ENCODE measurements at regions not wholly inside any gene's neighbourhood (a gene's known extent, or its start where the extent isn't known, plus 50 kb on each side); places are given as distances from the start of the nearest gene placed in this dataset.

DNA sequence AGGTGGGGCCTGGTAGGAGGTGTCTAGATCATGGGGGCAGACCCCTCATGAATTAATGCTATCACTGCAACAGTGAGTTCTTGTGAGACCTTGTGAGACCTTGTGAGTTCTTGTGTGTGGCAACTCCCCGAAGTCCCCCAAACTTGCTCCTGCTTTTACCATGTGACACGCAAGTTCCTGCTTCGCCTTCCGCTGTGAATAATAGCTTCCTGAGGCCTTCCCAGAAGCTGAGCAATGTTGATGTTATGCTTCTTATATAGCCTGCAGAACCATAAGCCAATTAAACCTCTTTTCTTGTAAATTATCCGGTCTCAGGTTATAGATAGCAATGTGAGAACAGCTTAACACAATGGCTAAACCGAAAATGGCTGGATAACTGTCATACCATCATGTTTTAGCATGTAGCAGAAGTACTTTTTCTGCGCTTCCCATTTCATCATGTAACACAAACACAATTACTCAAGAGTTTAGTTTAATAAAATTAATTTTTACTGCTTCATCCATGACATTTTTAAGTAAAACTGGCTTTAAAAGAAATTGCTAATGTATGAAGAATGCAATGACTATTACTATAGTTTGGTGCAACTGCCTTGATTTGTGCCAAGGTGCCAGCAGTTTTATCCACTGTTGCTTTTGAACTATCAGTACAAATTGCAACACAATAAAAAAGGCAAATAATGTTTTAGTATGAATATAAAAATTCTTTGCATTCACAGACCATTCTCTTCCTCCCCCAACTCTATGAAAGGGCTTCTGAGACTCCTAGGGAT lies 87.7 kb upstream of the TMEM168 start:
- DNase-seq (ENCODE audit: low read depth in 1 of 2, low spot score in 1 of 2), result no peak
- no peak overlapping the region for H3K27ac ChIP-seq (replicated peaks)
- no peak for TF ChIP-seq GABPA (IDR thresholded peaks at IDR 0.05; ENCODE audit: low read depth)
- TF ChIP-seq SPI1 (IDR thresholded peaks at IDR 0.05; ENCODE audit: borderline replicate concordance, low read depth), result no peak
- TF ChIP-seq, protein P1, sequence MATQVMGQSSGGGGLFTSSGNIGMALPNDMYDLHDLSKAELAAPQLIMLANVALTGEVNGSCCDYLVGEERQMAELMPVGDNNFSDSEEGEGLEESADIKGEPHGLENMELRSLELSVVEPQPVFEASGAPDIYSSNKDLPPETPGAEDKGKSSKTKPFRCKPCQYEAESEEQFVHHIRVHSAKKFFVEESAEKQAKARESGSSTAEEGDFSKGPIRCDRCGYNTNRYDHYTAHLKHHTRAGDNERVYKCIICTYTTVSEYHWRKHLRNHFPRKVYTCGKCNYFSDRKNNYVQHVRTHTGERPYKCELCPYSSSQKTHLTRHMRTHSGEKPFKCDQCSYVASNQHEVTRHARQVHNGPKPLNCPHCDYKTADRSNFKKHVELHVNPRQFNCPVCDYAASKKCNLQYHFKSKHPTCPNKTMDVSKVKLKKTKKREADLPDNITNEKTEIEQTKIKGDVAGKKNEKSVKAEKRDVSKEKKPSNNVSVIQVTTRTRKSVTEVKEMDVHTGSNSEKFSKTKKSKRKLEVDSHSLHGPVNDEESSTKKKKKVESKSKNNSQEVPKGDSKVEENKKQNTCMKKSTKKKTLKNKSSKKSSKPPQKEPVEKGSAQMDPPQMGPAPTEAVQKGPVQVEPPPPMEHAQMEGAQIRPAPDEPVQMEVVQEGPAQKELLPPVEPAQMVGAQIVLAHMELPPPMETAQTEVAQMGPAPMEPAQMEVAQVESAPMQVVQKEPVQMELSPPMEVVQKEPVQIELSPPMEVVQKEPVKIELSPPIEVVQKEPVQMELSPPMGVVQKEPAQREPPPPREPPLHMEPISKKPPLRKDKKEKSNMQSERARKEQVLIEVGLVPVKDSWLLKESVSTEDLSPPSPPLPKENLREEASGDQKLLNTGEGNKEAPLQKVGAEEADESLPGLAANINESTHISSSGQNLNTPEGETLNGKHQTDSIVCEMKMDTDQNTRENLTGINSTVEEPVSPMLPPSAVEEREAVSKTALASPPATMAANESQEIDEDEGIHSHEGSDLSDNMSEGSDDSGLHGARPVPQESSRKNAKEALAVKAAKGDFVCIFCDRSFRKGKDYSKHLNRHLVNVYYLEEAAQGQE (IDR thresholded peaks at IDR 0.05; ENCODE audit: insufficient replicate concordance, low read depth), result no peak
- TF ChIP-seq, protein P2, sequence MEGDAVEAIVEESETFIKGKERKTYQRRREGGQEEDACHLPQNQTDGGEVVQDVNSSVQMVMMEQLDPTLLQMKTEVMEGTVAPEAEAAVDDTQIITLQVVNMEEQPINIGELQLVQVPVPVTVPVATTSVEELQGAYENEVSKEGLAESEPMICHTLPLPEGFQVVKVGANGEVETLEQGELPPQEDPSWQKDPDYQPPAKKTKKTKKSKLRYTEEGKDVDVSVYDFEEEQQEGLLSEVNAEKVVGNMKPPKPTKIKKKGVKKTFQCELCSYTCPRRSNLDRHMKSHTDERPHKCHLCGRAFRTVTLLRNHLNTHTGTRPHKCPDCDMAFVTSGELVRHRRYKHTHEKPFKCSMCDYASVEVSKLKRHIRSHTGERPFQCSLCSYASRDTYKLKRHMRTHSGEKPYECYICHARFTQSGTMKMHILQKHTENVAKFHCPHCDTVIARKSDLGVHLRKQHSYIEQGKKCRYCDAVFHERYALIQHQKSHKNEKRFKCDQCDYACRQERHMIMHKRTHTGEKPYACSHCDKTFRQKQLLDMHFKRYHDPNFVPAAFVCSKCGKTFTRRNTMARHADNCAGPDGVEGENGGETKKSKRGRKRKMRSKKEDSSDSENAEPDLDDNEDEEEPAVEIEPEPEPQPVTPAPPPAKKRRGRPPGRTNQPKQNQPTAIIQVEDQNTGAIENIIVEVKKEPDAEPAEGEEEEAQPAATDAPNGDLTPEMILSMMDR (IDR thresholded peaks at IDR 0.05; ENCODE audit: insufficient read depth, low read length), result no peak
- no peak for TF ChIP-seq POLR2AphosphoS5 (IDR thresholded peaks at IDR 0.05; ENCODE audit: low read depth)
- H3K27me3 ChIP-seq (ENCODE audit: insufficient read depth, poor library complexity, severe bottlenecking), result no peaks in the 10 kb centered on the region
- H3K4me3 ChIP-seq (replicated peaks; ENCODE audit: insufficient read depth, low read length), result no peak overlapping the region

DNA sequence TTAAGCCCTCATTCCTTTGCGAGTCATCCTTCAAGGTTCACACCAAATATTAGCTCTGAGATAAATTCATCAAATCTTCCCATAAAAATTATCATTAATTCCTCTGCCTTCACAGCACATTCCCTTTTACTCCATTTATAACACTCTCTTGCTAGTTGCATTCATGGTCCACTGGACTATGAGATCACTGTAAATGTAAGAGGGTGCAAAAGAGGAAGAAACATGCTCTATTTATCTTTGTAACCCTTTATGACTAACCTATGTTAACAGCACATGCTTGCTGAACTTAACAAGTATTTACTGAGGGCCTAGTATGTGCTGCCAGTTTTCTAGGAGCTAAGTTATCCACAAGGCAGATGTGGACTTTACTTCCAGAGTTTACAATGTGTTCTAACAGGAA lies 86.7 kb upstream of the TMEM168 start:
- Histone ChIP-seq H3K27ac (replicated peaks) (no peak overlapping the region), H3K4me3 (replicated peaks; ENCODE audit: insufficient read depth, low read length) (no peak overlapping the region), H3K27me3 (ENCODE audit: insufficient read depth, poor library complexity, severe bottlenecking) (no peaks in the 10 kb centered on the region)
- no peak for DNase-seq (ENCODE audit: low read depth in 1 of 2, low spot score in 1 of 2)
- TF ChIP-seq SPI1 (IDR thresholded peaks at IDR 0.05; ENCODE audit: borderline replicate concordance, low read depth), result no peak
- TF ChIP-seq, protein P2 (IDR thresholded peaks at IDR 0.05; ENCODE audit: insufficient read depth, low read length), result no peak
- no peak for TF ChIP-seq POLR2AphosphoS5 (IDR thresholded peaks at IDR 0.05; ENCODE audit: low read depth)
- TF ChIP-seq, protein P1 (IDR thresholded peaks at IDR 0.05; ENCODE audit: insufficient replicate concordance, low read depth), result no peak

DNA sequence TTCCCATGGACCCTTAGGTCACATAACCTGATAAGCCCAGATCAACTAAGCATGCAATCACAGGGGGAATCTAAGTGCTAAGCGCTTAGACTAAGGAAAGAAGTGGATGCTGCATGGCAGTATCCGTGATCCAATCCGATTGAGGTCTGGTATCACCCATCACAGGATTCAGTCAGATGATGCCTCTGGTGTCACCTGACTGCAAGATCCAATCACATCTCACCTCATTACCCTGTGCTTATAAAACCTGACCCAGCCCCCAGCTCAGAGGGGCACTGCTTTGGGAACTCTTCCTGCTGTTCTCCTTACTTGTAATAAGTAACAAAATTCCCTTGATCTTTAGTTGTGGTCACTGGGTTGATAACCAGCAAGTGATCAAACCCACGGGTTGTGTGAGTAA lies 84.7 kb upstream of the TMEM168 start:
- no peak overlapping the region for H3K27ac ChIP-seq (replicated peaks)
- TF ChIP-seq SPI1 (IDR thresholded peaks at IDR 0.05; ENCODE audit: borderline replicate concordance, low read depth) (no peak), POLR2AphosphoS5 (IDR thresholded peaks at IDR 0.05; ENCODE audit: low read depth) (no peak), GABPA (IDR thresholded peaks at IDR 0.05; ENCODE audit: low read depth) (no peak)
- TF ChIP-seq, protein P2 (IDR thresholded peaks at IDR 0.05; ENCODE audit: insufficient read depth, low read length), result no peak
- TF ChIP-seq, protein P1 (IDR thresholded peaks at IDR 0.05; ENCODE audit: insufficient replicate concordance, low read depth), result no peak
- no peak for DNase-seq (ENCODE audit: low read depth in 1 of 2, low spot score in 1 of 2)
- H3K27me3 ChIP-seq (ENCODE audit: insufficient read depth, poor library complexity, severe bottlenecking), result no peaks in the 10 kb centered on the region
- H3K4me3 ChIP-seq (replicated peaks; ENCODE audit: insufficient read depth, low read length), result no peak overlapping the region
